HG02798 (cell line): ENCODE measurements at regions not wholly inside any gene's neighbourhood (a gene's known extent, or its start where the extent isn't known, plus 50 kb on each side); places are given as distances from the start of the nearest gene placed in this dataset.
"Not testable (repeated sequence)": the region's sequence is repeated elsewhere in the genome, so short reads cannot be mapped to it uniquely, and the experiment has no call there.

Experiments
- ATAC-seq: cut with Tn5 transposase; IDR thresholded peaks from one replicate; pipeline ENCODE4 v1.9.1; 2021; ENCODE audit warnings: mild to moderate bottlenecking; ENCODE audit not compliant: unreplicated experiment, poor library complexity

DNA sequence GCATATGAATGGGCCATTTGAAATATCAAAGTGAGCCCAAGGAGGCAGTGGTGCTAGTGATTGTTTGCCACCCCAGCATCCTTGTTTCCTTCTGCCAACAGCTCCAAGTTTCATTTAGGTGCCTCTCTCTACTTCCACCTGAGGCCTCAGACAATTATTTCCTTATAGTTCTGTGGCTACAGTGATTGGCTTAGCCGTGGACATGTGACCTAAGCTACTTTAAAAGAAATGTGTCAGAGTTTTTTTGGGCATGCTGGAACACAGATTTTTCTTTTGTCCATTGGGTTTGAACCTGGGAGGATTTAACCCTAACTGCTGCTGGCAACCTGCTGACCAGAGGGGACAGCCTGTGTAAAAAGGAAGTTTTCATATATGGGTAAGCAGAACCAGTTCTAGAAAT lies 319.4 kb downstream of the CD109 start:
- no peak for ATAC-seq

DNA sequence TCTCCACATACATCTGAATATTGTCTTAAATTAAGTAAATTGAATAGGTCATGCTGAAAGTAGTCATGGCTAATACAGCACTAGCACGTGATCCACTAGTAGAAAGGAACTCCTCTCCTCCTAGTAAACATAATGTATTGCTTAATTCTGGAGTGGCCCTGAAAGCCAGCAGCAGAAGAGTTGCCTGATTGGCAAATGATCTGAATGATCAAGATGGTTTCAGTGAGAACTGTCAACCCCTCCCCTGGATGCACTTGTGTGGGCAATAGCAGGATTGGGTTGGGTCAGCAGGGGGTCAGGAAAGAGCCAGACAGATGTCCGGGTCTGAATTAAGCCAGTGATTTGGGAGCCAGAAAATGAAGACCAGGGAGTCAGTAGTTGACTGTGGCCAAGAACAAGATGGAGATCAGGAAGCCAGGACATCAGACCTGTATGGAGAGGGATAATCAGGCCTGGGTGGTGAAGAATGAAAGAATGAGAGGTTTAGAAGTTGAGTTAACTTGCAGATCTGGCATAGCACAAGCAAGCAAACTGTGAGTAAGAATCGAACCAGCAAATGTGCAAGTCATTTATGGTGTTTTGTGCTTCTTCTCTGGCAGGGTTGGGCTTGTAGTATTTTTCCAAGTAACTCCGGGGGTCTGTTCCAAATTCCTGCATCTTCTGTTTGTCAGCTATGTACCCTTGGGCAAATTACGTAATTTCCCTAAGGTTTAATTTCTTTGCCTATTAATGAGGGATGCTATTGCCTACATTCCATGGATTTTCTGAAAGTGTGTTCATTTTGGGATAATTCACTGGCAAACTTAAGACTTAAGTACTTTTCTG lies 304.9 kb downstream of the CD109 start:
- no peak for ATAC-seq

DNA sequence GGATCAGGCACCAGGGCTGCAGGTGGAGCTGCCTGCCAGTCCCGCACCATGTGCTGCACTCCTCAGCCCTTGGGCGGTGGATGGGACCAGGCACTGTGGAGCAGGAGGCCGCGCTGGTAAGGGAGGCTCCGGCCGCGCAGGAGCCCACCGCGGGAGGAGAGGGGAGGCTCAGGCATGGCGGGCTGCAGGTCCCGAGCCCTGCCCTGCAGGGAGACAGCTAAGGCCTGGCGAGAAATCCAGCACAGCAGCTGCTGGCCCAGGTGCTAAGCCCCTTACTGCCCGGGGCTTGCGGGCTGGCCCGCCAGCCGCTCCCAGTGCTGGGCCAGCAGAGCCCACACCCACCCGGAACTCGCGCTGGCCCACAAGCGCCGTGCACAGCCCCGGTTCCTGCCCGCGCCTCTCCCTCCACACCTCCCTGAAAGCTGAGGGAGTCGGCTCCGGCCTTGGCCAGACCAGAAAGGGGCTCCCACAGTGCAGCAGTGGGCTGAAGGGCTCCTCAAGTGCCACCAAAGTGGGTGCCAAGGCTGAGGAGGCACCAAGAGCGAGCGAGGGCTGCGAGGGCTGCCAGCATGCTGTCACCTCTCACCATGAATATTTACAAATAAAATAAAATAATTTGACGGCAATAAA lies 294.7 kb downstream of the CD109 start:
- not testable (repeated sequence) for ATAC-seq

DNA sequence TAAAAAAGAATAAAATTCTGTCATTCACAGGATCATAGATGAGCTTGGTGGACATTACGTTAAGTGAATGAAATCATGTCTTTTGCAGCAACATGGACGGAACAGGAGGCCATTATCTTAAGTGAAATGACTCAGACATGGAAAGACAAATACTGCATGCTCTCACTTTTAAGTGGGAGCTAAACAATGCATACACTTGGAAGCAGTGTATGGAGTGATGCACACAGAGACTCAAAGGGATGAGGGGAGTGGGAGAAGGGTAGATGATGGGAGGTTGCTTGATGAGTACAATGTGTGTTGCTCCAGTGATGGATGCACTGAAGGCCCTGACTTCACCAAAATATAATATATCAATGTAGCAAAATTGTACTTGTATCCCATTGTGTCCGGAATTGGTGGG lies 293.4 kb downstream of the CD109 start:
- no peak for ATAC-seq

DNA sequence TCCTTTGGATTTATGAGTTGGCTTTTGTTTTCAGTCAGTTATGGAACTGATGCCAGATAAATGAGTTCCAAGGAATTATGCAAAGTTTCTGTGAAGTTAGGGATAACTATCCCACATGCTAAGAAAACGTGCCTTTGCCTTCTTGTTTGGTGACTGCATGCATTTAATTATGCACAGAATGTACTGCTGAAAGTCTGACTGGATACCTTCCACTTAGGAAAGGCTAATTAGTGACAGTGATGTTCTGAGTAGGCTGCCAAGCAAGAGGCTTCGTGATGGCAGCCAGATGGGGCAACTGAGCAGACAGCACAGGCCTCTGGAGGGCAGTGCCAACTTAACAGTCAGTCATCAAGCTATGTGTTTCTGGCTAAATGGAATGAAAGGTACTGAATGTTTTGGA lies 289.9 kb downstream of the CD109 start:
- no peak for ATAC-seq

DNA sequence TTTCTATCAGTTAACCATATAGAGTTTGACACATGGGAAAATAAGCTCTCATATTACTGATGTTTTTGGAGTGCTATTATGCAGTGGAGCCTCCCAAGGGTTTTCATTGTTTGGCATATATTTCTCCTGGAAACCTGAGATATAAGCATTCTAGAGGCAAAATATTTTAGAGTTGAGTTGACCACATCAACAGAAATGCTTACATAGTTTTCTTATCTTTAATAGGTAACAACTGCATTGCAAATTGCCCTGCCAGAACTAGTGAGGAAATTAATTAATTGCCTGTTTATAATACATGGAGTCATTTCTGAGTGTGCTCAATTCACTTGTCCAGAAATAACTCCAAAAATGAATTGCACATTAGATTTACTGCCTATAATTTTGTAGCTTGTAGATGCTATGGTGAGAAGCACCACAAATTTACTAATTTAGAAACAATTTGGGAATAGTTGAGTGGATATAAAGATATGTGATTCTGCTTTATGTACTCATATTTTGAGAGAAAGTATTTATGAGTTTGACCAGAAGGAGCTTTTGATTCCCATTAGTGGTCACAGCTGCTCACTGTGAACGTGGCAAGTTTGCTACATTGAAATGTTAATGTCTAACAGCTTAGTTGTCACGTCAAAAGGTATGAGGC lies 288.7 kb downstream of the CD109 start:
- ATAC-seq = no peak

DNA sequence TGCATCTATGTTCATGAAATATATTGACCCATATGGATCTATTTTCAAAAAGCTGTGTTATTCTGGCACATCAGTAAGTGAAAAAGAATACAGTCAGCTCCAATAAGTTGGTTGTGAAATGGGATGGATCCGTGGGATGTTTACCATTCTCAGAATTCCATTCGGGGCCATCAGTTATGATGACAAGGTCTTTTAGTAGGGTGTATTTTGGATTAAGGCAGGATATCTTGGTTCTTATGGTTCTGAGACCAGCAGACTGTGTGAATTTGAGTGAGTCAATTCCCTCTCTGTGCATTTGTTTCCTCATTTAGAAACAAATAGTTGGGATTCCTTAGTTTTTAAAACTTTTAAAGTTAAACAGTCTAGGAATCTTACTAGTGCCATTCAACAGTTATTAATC lies 287.4 kb downstream of the CD109 start:
- ATAC-seq = no peak

DNA sequence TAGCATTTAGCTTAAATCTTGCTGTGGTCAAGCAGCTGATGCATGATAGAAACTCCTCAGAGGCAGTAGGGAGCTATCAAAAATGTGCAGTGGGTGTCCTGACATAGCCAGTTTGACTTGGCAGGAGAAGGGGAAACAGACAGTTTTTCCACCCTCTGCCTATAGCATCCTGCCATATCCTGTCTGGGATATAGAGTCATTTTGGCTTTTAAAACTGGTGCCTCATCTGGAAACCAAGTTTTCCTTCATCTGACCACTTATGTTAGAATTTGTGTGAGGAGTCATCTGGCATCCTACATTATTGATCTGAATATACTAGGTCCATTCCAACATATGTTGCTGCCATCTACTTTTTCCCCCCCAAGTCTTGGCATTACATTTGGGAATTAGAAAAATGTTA lies 284.1 kb downstream of the CD109 start:
- no peak for ATAC-seq

DNA sequence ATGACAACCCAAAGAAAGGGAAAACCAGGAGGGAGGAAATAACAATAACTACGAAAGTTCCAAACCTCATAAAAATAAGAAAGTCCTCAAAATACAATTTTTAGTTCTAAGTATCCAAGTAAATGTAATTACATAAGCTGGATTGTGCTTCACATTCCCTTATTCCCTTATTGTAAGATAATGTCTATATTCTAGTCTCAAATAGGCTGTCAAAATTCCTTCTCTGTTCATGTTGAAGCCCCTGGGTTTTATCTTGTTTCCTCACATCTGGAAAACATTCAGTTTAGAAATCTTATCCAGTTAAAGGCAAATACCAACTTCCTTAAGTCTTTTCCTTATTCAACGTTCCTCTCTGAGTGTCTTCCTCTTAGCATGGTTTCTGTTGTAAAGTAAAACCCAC lies 282.3 kb downstream of the CD109 start:
- ATAC-seq = no peak

DNA sequence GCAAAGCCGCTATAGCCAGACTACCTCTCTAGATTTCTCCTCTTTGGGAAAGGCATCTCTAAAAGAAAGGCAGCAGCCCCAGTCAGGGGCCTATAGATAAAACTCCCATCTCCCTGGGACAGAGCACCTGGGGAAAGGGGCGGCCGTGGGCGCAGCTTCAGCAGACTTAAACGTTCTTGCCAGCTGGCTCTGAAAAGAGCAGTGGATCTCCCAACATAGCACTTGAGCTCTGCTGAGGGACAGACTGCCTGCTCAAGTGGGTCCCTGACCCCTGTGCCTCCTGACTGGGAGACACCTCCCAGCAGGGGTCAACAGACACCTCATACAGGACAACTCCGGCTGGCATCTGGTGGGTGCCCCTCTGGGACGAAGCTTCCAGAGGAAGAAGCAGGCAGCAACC lies 276.5 kb downstream of the CD109 start:
- not testable (repeated sequence) for ATAC-seq

DNA sequence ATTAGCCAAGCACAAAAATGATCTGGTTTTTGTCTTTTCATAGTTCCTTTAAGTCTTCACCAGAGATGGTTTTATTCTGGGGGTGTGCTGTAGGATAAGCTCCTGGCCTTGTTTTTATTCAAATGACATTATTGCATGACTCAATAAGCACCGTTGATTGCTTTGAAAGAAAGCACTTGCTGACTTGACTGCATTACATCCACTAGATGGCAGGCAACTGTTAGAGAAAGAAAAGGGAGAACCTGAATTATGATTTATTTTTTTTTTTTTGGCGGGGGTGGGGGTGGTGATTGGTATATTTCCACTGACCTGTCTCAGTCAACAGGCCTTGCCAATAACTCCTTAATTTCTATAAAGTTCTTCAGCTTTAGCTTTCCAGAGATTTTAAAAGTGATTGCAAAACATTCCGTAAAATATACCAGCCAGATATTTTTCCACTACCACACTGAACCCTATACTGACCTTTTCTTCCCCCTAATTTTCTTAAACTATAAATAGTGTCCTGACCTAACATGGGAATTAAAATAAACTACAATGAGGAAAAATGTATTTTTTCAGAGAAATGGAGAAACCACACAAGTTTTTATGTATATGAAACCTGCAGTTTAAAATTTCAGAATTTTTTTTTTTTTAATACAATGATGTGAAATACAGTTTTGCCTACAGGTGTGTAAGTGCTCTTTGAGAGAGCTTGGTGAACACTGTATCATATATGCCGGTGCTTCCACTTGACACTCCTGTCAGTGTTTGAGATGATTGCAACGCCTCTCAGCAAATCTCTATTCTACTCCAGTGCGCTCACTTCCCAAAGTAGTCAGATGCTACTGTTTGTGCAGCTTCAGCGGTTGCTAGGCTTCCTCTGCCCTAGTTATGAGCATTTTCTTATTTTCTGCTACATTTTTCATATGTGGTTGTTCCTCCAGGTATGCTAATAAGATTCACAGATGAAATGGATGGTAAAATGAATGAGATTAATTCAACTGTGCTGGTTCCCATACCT lies 274.3 kb downstream of the CD109 start:
- no peak for ATAC-seq

DNA sequence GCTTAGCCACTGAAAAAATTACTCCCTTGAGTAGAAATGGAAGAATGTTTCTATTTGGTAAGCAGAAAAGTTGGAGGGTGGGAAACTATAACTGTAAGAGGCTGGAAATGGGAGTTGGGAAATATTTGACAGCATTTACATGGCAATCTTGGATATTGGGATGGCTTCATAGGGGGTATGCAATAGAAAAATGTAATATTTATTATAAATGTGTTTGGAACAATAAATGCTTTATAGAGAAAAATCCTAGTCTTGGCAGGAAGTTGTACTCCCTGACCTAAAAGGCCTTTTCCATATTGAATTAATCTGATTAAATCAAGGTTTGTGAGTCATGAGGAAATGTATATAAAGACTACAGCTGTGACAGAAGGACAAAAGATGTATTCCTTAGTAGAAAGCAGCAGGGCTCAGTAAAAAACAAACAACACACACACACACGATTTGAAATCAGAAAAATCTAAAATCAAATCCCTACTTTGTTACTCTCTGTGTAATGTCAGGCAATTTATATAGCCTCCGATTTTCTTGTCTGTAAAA lies 272.3 kb downstream of the CD109 start:
- ATAC-seq = no peak

DNA sequence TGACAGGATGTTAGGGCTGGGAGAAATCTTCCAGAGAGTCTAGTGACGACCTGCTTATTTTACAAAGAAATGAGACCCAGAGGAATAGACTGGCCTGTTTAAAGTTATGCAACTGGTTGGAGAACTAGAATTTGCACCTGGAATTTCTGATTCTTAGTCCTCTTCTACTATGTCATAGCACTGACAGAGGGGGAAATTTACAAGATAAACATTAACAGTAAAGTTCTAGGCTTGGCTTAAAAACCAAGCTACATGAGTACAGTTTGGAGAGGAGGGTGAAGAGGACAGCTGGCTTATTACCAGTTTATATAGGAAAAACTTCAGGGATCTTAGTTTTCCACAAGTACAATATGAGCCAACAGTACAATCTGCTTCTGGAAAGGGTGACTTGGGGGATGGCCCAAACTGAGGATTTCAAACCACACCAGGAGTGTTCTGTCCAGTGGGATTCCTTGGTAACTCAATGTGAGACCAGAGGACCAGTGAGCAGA lies 269.6 kb downstream of the CD109 start:
- no peak for ATAC-seq

DNA sequence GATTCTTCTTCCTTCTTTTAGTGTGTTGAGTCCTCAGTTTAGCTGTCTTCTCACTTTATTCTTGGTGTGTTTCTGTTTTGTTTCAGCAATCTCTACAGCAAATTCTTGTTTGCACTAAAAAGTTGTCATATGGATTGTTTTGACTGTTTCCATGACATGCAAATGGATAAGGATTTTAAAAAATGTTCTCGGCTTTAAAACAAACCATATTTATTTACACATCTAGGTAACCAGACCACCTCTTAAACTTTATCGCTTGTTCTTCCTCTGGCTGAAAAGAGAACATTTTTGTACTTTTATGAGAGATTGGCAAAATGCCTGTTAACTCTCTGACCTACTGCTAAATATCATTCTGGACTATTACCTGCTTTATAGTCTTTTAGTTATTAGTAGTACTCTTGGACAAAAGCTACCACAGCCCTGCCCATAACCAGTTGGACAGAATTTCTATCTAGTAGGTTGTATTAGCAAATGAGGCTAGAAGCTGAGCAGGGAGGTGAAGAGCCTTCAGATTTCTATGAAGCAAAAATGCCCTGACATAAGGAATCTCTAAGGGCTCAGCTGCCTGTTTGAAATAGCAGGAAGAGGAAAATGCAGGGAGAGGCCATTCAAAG lies 268.3 kb downstream of the CD109 start:
- no peak for ATAC-seq

DNA sequence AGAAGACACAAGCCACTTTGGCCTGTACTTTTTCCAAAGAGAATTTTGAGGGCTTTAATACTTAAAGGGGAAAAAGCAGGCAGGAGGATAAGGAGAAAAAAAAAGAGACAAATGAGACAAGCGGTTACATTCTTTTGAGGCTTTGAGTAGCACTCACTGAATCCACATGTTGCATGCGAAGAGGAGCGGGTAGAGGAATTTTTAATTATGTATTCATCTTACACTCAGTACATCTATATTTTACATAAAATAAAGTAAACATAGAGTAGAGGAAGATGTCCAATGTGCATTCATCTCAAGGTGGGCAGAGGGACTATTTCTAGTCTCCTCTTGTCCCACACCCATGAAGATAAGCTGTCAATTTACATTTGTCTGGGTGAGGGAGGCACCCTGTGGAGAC lies 266.9 kb downstream of the CD109 start:
- no peak for ATAC-seq

DNA sequence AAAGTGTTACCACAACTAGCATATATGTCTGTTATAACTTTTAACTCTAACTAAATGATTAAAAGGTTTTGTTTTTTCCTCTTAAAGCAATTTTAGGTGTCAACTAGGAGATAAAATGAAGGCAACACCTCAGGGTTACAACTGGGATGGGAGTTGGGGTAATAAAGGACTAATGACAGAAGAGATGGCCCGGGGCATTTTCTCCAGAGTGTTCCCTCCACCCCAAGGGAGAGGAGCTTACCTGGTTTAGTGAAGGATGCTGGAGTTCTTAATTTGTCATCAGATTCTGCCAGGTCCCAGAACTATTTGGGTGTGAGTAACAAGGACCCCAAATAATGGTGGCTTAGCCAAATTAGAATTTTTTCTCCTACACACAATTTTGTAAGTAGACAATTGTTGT lies 260.3 kb downstream of the CD109 start:
- no peak for ATAC-seq

DNA sequence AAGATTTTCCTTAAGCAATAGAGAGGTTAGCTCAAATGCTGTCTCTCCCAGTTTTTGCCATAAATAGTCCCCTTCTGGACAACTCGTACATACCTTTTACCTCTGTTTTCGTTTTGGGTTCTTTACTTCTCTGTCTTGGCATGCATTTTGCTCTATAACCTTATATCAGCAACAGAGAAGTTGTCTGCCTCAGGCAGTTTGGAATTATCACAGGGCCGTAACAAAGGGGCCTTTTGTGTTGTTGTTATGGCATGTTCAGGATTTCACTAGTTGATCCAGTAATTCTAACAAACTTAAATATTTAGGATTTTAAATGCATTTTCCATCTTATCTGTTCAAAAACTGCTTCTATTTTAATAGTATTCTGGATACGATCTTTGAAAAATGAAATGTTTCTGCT lies 259.8 kb downstream of the CD109 start:
- ATAC-seq = no peak

DNA sequence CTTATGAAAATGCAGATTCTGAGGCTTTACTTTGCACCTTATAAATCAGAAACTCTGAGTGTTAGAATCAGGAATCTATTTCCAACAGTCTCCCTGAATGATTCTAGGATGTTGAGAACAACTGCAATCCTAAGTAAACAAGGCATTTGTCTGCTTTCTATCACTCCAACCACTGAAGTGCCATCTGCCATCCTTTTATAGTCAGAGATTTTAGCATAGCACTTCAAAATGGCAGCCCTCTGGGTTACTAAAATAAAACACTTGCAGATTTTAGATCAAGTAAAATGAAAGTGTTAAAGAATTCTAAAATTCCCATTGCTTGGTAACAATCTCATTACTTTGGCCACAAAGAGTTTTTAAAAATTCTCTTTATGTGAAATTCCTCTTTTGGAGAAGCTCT lies 258.9 kb downstream of the CD109 start:
- ATAC-seq = no peak

DNA sequence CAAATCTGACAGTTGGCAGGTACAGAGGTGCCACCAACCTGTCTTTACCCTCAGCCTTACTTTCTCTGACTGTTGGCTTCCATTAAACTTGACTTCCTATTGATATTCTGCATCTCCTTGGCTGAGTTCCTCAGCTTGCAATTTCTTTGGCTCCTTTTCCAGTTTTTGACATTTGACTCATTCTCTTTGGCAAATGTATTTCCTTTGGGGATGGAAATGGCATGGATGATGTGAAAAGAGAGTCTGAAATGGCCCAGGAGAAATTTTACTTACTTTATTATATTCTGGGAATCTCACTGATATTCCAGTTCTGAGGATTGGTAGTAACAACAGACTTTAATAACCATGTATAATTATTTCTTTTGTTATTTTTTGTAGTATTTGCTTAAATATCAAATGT lies 255.2 kb downstream of the CD109 start:
- ATAC-seq = no peak
